ENCODE measurements at regions not wholly inside any gene's neighbourhood (a gene's known extent, or its start where the extent isn't known, plus 50 kb on each side); places are given as distances from the start of the nearest gene placed in this dataset.

DNA sequence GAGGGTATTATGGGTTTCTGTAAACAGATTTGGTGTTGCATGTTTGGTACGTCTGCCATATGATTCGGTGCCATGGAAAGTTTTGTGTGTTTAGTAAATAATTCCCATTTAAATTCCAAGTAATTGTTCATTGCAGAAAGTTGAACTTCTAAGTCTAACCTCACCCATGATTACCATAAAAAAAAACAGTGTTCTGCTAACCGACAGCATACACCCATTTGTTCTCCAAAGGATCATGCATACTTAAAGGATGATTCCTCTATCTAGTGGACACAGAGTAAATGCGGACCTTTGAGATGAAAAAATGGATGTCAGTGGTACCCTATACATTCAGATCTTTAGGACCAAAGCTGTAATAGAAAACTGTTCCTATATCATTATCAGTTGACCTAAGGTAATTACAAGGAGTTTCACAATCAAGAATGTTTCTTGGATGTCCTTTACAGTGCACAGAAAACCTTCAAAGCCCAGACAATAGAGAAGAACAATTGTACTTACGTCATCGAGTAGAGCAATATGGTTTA, 209.9 kb downstream of the CRPPA start:
- no peaks in the 10 kb centered on the region for H3K9me3 ChIP-seq
- H3K27ac ChIP-seq: no peak overlapping the region
- no peak for TF ChIP-seq POLR2A (IDR thresholded peaks at IDR 0.05)
- TF ChIP-seq, protein P1, sequence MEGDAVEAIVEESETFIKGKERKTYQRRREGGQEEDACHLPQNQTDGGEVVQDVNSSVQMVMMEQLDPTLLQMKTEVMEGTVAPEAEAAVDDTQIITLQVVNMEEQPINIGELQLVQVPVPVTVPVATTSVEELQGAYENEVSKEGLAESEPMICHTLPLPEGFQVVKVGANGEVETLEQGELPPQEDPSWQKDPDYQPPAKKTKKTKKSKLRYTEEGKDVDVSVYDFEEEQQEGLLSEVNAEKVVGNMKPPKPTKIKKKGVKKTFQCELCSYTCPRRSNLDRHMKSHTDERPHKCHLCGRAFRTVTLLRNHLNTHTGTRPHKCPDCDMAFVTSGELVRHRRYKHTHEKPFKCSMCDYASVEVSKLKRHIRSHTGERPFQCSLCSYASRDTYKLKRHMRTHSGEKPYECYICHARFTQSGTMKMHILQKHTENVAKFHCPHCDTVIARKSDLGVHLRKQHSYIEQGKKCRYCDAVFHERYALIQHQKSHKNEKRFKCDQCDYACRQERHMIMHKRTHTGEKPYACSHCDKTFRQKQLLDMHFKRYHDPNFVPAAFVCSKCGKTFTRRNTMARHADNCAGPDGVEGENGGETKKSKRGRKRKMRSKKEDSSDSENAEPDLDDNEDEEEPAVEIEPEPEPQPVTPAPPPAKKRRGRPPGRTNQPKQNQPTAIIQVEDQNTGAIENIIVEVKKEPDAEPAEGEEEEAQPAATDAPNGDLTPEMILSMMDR (IDR thresholded peaks at IDR 0.05): no peak
- H3K36me3 ChIP-seq: no peaks in the 10 kb centered on the region
- no peak for DNase-seq
- H3K27me3 ChIP-seq: no peaks in the 10 kb centered on the region
- H3K4me1 ChIP-seq: no peaks in the 10 kb centered on the region
- no peak overlapping the region for H3K4me3 ChIP-seq

DNA sequence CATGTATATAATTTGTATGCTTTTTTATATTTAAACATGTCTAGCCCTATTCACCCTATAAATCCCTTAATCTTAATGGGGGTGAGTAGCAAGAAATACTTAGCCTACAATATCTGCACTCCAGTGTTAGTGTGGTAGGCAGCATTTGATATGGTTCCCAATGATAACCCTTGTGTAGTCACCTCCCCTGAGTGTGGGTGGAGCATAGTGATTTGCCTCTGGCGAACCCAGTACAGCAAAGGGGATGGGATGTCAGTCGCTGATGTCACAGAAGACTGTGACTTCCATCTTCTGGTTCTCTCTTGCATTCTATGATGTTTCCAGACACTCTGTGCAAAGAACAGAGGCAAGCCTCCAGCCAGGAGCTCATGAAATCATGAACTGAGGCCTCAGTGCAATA, 211.2 kb downstream of the CRPPA start:
- DNase-seq: no peak
- Histone ChIP-seq H3K27me3 (no peaks in the 10 kb centered on the region), H3K27ac (no peak overlapping the region), H3K9me3 (no peaks in the 10 kb centered on the region), H3K36me3 (no peaks in the 10 kb centered on the region), H3K4me3 (no peak overlapping the region), H3K4me1 (no peaks in the 10 kb centered on the region)
- no peak for TF ChIP-seq POLR2A (IDR thresholded peaks at IDR 0.05)
- TF ChIP-seq, protein P1 (IDR thresholded peaks at IDR 0.05): no peak

DNA sequence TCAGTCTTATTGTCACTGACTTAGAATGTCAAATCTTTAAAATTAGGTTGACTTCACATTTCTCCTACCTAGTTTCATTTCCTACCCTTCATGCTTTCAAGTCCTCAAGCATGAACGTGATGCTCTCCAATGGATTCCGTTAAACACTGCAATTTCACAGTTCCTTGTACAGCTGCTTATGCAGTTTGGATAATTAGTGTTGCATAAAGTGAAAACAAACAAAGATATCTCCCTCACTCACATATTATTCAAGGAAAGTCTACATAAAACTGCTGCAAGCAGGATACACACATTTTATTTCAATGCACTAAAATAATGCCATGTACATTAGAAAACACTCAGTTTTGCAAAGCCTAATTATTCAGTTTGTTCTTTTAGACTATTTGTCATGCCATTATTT, 214.0 kb downstream of the CRPPA start:
- no peak for TF ChIP-seq POLR2A (IDR thresholded peaks at IDR 0.05)
- TF ChIP-seq, protein P1 (IDR thresholded peaks at IDR 0.05): no peak
- Histone ChIP-seq H3K4me3 (no peak overlapping the region), H3K4me1 (no peaks in the 10 kb centered on the region), H3K36me3 (no peaks in the 10 kb centered on the region), H3K27ac (no peak overlapping the region), H3K9me3 (no peaks in the 10 kb centered on the region), H3K27me3 (no peaks in the 10 kb centered on the region)
- no peak for DNase-seq

DNA sequence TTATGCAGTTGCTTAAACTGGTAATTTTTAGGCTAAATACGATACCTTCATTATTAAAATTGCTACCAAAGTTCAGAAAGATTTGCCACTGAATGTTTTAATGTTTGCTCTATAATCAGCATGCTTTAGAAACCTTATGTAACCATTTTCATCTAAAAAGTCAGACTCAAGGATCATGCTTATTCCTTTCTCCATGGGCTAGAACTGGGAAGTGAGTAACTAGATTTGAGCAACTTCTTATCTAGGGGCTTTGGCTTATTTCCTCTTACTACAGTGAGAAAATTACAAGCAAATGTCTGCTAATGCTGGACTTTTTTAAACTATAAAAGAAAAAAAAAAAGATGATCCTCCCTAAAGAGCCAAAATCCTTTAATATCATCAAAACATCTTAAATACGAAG, 215.9 kb downstream of the CRPPA start:
- H3K4me3 ChIP-seq: no peak overlapping the region
- H3K27ac ChIP-seq: no peak overlapping the region
- H3K9me3 ChIP-seq: no peaks in the 10 kb centered on the region
- no peak for DNase-seq
- H3K27me3 ChIP-seq: no peaks in the 10 kb centered on the region
- no peaks in the 10 kb centered on the region for H3K36me3 ChIP-seq
- no peaks in the 10 kb centered on the region for H3K4me1 ChIP-seq
- TF ChIP-seq, protein P1 (IDR thresholded peaks at IDR 0.05): no peak
- TF ChIP-seq POLR2A (IDR thresholded peaks at IDR 0.05): no peak

DNA sequence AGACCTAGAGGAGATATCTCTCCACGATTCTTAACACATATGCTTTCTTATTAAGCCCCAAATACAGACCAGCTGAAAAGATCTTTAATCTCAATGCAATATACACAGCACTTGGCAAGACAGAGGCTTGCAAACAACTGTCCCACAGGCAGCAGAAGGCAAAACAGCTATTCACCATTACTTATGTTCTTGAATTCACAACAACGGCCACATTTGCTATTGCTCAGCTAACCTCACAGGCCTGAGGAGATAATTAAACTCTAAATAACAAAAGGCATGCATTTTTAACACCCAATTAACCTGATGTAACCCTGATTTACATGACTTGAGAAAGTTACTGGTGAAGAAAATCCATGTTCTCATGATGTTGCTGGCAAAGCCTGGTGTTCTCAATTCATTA, 216.4 kb downstream of the CRPPA start:
- H3K4me3 ChIP-seq: no peak overlapping the region
- DNase-seq: no peak
- H3K9me3 ChIP-seq: no peaks in the 10 kb centered on the region
- TF ChIP-seq, protein P1 (IDR thresholded peaks at IDR 0.05): no peak
- no peak for TF ChIP-seq POLR2A (IDR thresholded peaks at IDR 0.05)
- H3K36me3 ChIP-seq: no peaks in the 10 kb centered on the region
- no peaks in the 10 kb centered on the region for H3K4me1 ChIP-seq
- no peaks in the 10 kb centered on the region for H3K27me3 ChIP-seq
- H3K27ac ChIP-seq: no peak overlapping the region

DNA sequence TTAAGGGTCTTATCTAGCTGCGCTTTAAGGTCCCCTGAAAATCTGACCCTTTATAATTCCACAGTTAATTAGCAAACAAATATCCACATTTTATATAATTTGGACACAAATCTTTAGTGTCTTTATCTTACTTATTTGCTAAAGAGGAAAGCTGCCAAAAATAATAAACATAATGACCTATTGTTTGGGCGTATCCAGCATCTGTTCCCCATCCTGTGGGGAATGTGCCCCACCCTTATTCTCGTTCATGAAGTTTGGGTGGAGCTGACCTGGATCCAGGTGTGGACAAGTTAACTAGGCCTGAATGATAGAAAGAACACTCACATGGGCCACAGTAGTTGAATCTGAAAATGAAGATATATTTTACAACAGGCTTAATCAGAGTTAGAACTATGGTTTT, 218.3 kb downstream of the CRPPA start:
- DNase-seq: no peak
- Histone ChIP-seq H3K4me3 (no peak overlapping the region), H3K4me1 (no peaks in the 10 kb centered on the region), H3K9me3 (no peaks in the 10 kb centered on the region), H3K36me3 (no peaks in the 10 kb centered on the region), H3K27ac (no peak overlapping the region), H3K27me3 (no peaks in the 10 kb centered on the region)
- no peak for TF ChIP-seq POLR2A (IDR thresholded peaks at IDR 0.05)
- TF ChIP-seq, protein P1 (IDR thresholded peaks at IDR 0.05): no peak
